ENCODE measurements at regions not wholly inside any gene's neighbourhood (a gene's known extent, or its start where the extent isn't known, plus 50 kb on each side); places are given as distances from the start of the nearest gene placed in this dataset.
"Not testable (repeated sequence)": the region's sequence is repeated elsewhere in the genome, so short reads cannot be mapped to it uniquely, and the experiment has no call there.

DNA sequence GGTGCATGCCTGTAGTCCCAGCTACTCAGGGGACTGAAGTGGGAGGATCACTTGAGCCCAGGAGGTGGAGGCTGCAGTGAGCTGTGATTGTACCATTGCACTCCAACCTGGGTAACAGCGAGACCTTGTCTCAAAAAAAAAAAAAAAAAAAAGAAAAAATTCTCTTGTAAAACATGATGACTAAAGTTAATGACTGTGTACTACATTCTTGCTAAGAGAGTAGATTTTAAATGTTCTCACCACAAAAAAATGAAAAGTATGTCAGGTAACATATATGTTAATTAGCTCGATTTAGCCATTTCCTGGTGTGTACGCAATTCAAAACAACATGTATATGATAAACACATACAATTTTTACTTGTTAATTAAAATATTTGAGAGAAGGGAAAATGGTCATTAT lies 480.7 kb upstream of the RGS6 start:
- DNase-seq (ENCODE audit: low read depth), result no peak
- H3K4me3 ChIP-seq (ENCODE audit: control insufficient read depth, low read depth, low read length), result no peak overlapping the region
- TF ChIP-seq, protein P1, sequence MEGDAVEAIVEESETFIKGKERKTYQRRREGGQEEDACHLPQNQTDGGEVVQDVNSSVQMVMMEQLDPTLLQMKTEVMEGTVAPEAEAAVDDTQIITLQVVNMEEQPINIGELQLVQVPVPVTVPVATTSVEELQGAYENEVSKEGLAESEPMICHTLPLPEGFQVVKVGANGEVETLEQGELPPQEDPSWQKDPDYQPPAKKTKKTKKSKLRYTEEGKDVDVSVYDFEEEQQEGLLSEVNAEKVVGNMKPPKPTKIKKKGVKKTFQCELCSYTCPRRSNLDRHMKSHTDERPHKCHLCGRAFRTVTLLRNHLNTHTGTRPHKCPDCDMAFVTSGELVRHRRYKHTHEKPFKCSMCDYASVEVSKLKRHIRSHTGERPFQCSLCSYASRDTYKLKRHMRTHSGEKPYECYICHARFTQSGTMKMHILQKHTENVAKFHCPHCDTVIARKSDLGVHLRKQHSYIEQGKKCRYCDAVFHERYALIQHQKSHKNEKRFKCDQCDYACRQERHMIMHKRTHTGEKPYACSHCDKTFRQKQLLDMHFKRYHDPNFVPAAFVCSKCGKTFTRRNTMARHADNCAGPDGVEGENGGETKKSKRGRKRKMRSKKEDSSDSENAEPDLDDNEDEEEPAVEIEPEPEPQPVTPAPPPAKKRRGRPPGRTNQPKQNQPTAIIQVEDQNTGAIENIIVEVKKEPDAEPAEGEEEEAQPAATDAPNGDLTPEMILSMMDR (conservative IDR thresholded peaks at IDR 0.05; ENCODE audit: control insufficient read depth, insufficient read depth, low read depth, low read length), result no peak

- peak; percentile 47 for DNase-seq (ENCODE audit: low read depth)
- no peak overlapping the region for H3K4me3 ChIP-seq (ENCODE audit: control insufficient read depth, low read depth, low read length)
- TF ChIP-seq, protein P1 (conservative IDR thresholded peaks at IDR 0.05; ENCODE audit: control insufficient read depth, insufficient read depth, low read depth, low read length), result no peak
Measured at GRCh38 chr14:71452539-71452938, 479.7 kb upstream of the RGS6 start.

- DNase-seq (ENCODE audit: low read depth), result peak; percentile 47
- TF ChIP-seq, protein P1 (conservative IDR thresholded peaks at IDR 0.05; ENCODE audit: control insufficient read depth, insufficient read depth, low read depth, low read length), result no peak
- H3K4me3 ChIP-seq (ENCODE audit: control insufficient read depth, low read depth, low read length), result no peak overlapping the region
Measured at GRCh38 chr14:71452987-71453386, 479.2 kb upstream of the RGS6 start.

DNA sequence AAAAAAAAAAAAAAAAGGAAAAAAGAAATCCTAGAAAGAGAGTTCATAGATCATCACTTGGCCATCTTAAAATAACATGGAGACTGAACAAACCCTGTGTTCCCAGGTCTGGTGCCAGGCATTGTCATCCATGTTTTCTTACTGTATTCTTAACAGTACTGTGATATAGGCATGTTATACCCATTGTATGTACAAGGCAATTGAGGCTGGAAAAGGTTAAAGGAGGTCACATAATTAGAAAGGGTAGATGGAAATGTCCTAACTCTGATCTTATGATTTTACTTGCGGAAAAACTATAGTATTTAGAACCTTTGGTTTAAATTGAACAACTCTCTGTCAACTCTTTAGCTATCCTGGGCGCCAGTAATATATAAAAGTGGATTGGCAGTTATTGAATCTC lies 478.2 kb upstream of the RGS6 start:
- no peak for DNase-seq (ENCODE audit: low read depth)
- H3K4me3 ChIP-seq (ENCODE audit: control insufficient read depth, low read depth, low read length), result no peak overlapping the region
- TF ChIP-seq, protein P1 (conservative IDR thresholded peaks at IDR 0.05; ENCODE audit: control insufficient read depth, insufficient read depth, low read depth, low read length), result no peak

DNA sequence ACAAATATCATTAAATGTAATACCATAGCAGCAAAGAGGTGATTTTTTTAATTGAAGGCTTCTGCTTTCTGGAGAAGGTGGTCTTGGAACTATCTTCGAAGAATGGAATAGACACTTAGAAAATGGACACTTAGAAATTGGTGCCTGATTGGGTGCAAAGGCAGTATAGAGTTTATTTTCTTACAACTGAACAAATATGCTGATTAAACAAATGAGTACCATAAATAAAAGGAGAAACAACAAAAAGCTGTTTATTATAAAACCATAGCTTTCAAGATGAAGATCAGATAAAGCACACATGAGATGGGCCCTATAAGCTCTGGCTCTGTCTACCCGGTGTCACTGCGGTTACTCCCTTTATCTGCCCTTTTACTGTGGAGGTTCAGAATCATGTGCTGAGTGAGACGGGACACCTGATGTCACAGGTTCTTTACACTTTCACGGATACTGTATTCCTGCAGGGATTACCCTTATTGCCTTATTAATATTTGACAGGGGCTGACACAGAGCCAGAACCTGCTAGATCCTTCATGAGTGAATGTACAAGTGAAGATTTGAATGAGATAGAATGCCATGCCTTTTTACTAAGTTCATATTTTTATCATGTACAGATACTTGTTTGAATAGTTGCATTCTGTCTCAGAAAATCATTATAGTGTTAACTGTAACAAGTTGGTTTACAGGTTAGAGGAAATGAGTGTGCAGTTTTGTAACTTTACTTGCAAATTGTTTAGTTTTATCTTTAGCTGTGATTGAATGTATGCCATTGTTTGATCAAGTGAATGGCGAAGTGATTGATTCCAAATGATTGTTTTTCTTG lies 477.5 kb upstream of the RGS6 start:
- no peak for DNase-seq (ENCODE audit: low read depth)
- TF ChIP-seq, protein P1 (conservative IDR thresholded peaks at IDR 0.05; ENCODE audit: control insufficient read depth, insufficient read depth, low read depth, low read length), result no peak

GRCh38 chr14:71460091-71460490 lies 472.1 kb upstream of the RGS6 start:
- TF ChIP-seq, protein P1 (conservative IDR thresholded peaks at IDR 0.05; ENCODE audit: control insufficient read depth, insufficient read depth, low read depth, low read length), result no peak
- no peak for DNase-seq (ENCODE audit: low read depth)

More for the DNA sequence above, 477.5 kb upstream of the RGS6 start:
- H3K4me3 ChIP-seq (ENCODE audit: control insufficient read depth, low read depth, low read length), result no peak overlapping the region

GRCh38 chr14:71461617-71462016 lies 470.6 kb upstream of the RGS6 start:
- not testable (repeated sequence) for DNase-seq (ENCODE audit: low read depth); H3K4me3 ChIP-seq (ENCODE audit: control insufficient read depth, low read depth, low read length)

More at GRCh38 chr14:71460091-71460490, 472.1 kb upstream of the RGS6 start:
- no peak overlapping the region for H3K4me3 ChIP-seq (ENCODE audit: control insufficient read depth, low read depth, low read length)

Measured in fibroblast of mammary gland (primary cell).